SK-N-MC (cell line): ENCODE measurements at regions not wholly inside any gene's neighbourhood (a gene's known extent, or its start where the extent isn't known, plus 50 kb on each side); places are given as distances from the start of the nearest gene placed in this dataset.
"Not testable (repeated sequence)": the region's sequence is repeated elsewhere in the genome, so short reads cannot be mapped to it uniquely, and the experiment has no call there.

Source experiments
- DNase-seq: peaks from one replicate; pipeline ENCODE4 v3.0.0-alpha.2; 2011; ENCODE audit warnings: low read depth, low spot score
- H3K27ac ChIP-seq: fragments of 200-600 bp; sonication (generic); 2 replicates; pipeline ENCODE4 v1.5.1; 2016; ENCODE audit warnings: mixed run types
- H3K36me3 ChIP-seq: fragments of 200-600 bp; sonication (generic); 2 replicates; pipeline ENCODE4 v1.6.1; 2017; ENCODE audit warnings: antibody characterized with exemption, low read length, mixed read lengths; ENCODE audit not compliant: insufficient read depth
- H3K4me3 ChIP-seq: fragments of 200-600 bp; sonication (generic); 2 replicates; pipeline ENCODE4 v1.5.1; 2016
- H3K9ac ChIP-seq: fragments of 200-600 bp; sonication (generic); 2 replicates; pipeline ENCODE4 v1.8.0; 2017; ENCODE audit warnings: mixed run types, mixed read lengths; ENCODE audit not compliant: insufficient read length
- H3K9me3 ChIP-seq: fragments of 200-600 bp; sonication (generic); 2 replicates; pipeline ENCODE4 v1.6.1; 2017; ENCODE audit warnings: low read depth, mild to moderate bottlenecking, antibody characterized with exemption, low read length, moderate library complexity, mixed read lengths
- EZH2 ChIP-seq: fragments of 200-600 bp; sonication (generic); IDR thresholded peaks from one replicate; pipeline ENCODE4 v1.6.1; 2017; ENCODE audit warnings: antibody characterized with exemption
- FOXP2 ChIP-seq: optimal IDR thresholded peaks from 2 replicates; pipeline ENCODE3; 2011; ENCODE audit warnings: mild to moderate bottlenecking, moderate library complexity; ENCODE audit not compliant: insufficient read depth; ENCODE audit errors: extremely low read length, control extremely low read depth
- POLR2AphosphoS5 ChIP-seq: IDR thresholded peaks from 2 replicates; pipeline ENCODE4 v1.6.1; 2012; ENCODE audit warnings: mild to moderate bottlenecking, low read depth, low read length, borderline replicate concordance

DNA sequence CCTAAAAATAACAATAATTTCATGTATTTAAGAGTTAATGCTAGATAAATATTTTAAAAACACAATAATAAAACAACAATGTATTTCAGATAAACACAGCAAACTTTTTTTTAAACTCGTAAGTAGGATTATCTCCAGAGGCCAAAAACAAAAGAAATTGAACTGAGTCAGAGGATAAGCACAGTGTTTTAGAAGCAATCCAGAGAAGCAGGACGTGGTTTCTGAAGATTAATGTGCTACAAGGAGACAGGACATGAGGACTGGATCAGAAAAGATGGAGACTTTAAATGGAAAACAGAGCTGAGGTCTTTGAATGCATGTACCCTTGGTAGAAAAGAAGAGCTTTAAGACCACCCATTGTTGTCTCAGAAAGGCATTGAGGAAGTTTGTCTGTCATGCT, 491.2 kb upstream of the TLE4 start:
- Histone ChIP-seq H3K9ac (no peak overlapping the region), H3K4me3 (no peak overlapping the region), H3K9me3 (no peaks in the 10 kb centered on the region), H3K36me3 (no peaks in the 10 kb centered on the region), H3K27ac (no peak overlapping the region)
- TF ChIP-seq FOXP2: no peak
- no peak for TF ChIP-seq EZH2
- no peak for TF ChIP-seq POLR2AphosphoS5
- DNase-seq: no peak

DNA sequence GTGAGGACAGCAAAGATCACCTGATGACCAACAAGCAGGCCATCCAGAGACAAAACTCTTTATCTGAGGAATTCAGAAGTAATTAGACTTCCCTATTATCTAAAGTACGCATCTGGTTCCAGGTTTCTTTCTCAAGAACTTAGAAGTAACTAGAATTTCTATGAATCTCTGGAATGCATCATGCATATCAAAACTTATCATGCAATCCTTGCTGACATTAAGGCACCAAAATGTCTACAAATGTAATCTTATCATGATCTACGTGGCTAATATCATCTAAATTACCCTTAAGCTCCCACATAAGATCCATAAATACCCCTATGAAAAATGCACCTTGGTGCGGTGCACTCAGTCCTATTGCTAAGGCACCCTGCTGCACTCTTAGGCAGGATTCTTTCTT, 488.1 kb upstream of the TLE4 start:
- Histone ChIP-seq H3K9me3 (no peaks in the 10 kb centered on the region), H3K4me3 (no peak overlapping the region)

DNA sequence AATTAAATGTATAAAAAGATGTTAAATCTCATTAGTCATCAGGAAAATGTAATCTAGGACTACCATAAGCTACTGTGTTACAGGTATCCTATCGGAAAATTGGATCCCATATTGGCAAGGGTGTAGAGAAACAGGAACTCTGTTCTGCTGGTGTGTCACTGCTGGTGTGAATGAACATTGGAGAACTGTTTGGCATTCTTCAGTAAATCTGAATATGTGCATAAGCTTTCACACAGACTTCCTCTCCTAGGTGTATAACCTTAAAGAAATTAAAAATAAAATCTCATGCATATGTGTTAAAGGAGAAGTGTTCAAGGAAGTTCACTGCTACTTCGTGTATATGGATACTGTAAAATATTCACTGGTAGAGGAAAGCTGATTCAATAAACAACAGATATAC, 484.6 kb upstream of the TLE4 start:
- TF ChIP-seq POLR2AphosphoS5: no peak
- no peak for TF ChIP-seq EZH2
- TF ChIP-seq FOXP2: no peak
- no peak overlapping the region for H3K4me3 ChIP-seq
- no peaks in the 10 kb centered on the region for H3K9me3 ChIP-seq
- DNase-seq: no peak
- H3K9ac ChIP-seq: no peak overlapping the region
- H3K36me3 ChIP-seq: no peaks in the 10 kb centered on the region
- H3K27ac ChIP-seq: no peak overlapping the region

More for the DNA sequence above, 488.1 kb upstream of the TLE4 start:
- Histone ChIP-seq H3K36me3 (no peaks in the 10 kb centered on the region), H3K9ac (no peak overlapping the region), H3K27ac (no peak overlapping the region)
- DNase-seq: no peak
- TF ChIP-seq EZH2 (no peak), FOXP2 (no peak), POLR2AphosphoS5 (no peak)

DNA sequence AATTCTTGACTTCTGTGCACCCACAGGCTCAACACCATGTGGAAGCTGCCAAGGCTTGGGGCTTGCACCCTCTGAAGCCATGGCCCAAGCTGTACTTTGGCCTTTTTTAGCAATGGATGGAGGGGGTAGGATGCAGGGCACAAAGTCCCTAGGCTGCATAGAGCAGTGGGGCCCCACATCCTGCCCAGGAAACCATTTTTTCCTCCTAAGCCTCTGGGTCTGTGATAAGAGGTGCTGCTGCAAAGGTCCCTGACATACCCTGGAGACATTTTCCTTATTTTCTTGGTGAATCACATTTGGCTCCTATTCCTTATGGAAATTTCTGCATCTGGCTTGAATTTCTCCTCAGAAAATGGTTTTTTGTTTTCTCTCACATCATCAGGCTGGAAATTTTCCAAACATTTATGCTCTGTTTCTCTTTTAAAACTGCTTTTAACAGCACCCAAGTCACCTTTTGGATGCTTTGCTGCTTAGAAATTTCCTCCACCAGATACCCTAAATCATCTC, 482.7 kb upstream of the TLE4 start:
- H3K9ac ChIP-seq: no peak overlapping the region
- no peak overlapping the region for H3K4me3 ChIP-seq
- DNase-seq: no peak
- H3K9me3 ChIP-seq: no peaks in the 10 kb centered on the region
- H3K27ac ChIP-seq: no peak overlapping the region
- H3K36me3 ChIP-seq: no peaks in the 10 kb centered on the region
- no peak for TF ChIP-seq POLR2AphosphoS5
- no peak for TF ChIP-seq FOXP2
- no peak for TF ChIP-seq EZH2

DNA sequence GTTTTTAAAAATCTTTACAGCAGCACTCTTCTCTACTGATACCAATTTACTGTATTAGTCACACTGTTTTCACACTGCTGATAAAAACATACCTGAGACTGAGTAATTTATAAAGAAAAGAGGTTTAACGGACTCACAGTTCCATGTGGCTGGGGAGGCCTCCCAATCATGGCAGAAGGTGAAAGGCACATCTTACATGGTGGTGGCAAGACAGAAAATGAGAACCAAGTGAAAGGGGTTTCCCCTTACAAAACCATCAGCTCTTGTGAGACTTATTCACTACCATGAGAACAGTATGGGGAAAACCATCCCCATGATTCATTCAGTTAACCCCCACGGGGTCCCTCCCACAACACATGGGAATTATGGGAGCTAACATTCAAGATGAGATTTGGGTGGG, 481.9 kb upstream of the TLE4 start:
- H3K36me3 ChIP-seq, H3K9ac ChIP-seq, H3K27ac ChIP-seq, DNase-seq, H3K9me3 ChIP-seq, H3K4me3 ChIP-seq: not testable (repeated sequence)

DNA sequence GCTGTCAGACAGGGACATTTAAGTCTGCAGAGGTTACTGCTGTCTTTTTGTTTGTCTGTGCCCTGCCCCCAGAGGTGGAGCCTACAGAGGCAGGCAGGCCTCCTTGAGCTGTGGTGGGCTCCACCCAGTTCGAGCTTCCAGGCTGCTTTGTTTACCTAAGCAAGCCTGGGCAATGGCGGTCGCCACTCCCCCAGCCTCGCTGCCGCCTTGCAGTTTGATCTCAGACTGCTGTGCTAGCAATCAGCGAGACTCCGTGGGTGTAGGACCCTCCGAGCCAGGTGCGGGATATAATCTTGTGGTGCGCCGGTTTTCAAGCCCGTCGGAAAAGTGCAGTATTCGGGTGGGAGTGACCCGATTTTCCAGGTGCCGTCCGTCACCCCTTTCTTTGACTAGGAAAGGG, 468.5 kb upstream of the TLE4 start:
- not testable (repeated sequence) for H3K36me3 ChIP-seq, H3K9me3 ChIP-seq, H3K4me3 ChIP-seq, H3K9ac ChIP-seq, H3K27ac ChIP-seq, DNase-seq

DNA sequence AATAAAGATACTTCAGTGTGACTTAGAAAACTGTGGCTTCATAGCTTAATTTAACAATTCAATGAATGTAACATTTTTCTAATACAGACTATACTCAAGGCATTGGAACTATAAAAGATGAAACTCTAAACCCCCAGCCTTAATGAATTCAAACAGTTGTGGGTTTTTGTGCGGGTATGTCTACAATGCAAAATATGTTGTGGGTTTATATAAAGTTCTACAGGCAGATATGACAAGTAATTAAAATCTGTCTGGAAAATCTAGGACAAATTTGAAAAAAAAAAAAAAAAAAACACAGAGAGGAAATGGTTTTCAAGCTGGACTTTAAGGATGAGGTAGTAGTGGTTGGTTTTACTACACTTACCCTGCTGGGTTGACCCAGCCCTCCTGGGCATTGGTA, 467.5 kb upstream of the TLE4 start:
- Histone ChIP-seq H3K4me3 (no peak overlapping the region), H3K9ac (no peak overlapping the region), H3K9me3 (no peaks in the 10 kb centered on the region), H3K36me3 (no peaks in the 10 kb centered on the region), H3K27ac (no peak overlapping the region)
- DNase-seq: no peak
- TF ChIP-seq FOXP2 (no peak), POLR2AphosphoS5 (no peak), EZH2 (no peak)

DNA sequence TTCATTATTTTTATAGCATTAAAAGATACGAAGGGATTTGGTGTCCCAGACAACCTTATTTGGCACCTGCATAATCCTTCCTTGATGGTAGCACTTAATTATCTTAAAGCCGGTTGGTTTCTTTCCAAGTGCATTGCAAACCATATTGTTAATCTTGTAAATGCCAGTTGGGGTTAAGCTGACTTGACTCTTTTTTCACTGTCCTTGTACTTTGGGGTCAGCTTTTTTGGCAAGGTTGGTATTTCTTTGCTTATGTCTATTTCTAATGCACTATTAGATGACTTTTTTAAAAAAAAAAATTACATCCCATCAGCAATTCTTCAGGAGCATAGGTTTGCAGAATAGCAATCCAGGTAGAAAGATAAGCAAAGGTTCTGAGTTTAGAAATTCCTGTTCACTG, 466.8 kb upstream of the TLE4 start:
- H3K9me3 ChIP-seq: no peaks in the 10 kb centered on the region
- H3K4me3 ChIP-seq: no peak overlapping the region
- no peaks in the 10 kb centered on the region for H3K36me3 ChIP-seq
- DNase-seq: no peak
- H3K27ac ChIP-seq: no peak overlapping the region
- TF ChIP-seq EZH2: no peak
- TF ChIP-seq FOXP2: no peak
- TF ChIP-seq POLR2AphosphoS5: no peak
- no peak overlapping the region for H3K9ac ChIP-seq

DNA sequence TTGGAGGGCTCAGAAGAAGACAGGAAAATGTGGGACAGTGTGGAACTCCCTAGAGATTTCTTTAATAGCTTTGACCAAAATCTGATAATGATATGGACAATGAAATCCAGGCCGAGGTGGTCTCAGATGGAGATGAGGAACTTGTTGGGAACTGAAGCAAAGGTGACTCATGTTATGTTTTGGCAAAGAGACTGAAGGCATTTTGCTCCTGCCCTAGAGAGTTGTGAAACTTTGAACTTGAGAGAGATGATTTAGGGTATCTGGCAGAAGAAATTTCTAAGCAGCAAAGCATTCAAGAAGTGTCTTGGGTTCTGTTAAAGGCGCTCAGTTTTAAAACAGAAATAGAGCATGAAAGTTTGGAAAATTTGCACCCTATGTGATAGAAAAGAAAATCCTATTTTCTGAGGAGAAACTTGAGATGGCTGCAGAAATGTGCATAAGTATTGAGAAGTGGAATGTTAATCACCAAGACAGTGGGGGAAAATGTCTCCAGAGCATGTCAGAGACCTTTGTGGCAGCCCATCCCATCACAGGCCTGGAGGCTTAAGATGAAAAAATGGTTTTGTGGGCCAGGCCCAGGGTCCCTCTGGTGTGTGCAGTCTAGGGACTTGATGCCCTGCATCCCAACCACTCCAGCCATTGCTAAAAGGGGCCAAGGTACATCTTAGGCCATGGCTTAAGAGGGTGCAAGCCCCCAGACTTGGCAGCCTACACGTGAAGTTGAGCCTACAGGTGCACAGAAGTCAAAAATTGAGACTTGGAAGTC, 463.7 kb upstream of the TLE4 start:
- no peak overlapping the region for H3K9ac ChIP-seq
- DNase-seq: no peak

More for the DNA sequence above, 463.7 kb upstream of the TLE4 start:
- Histone ChIP-seq H3K27ac (no peak overlapping the region), H3K36me3 (no peaks in the 10 kb centered on the region), H3K4me3 (no peak overlapping the region), H3K9me3 (no peaks in the 10 kb centered on the region)
- no peak for TF ChIP-seq FOXP2
- no peak for TF ChIP-seq POLR2AphosphoS5
- no peak for TF ChIP-seq EZH2
